ENCODE measurements at regions not wholly inside any gene's neighbourhood (a gene's known extent, or its start where the extent isn't known, plus 50 kb on each side); places are given as distances from the start of the nearest gene placed in this dataset.

DNA sequence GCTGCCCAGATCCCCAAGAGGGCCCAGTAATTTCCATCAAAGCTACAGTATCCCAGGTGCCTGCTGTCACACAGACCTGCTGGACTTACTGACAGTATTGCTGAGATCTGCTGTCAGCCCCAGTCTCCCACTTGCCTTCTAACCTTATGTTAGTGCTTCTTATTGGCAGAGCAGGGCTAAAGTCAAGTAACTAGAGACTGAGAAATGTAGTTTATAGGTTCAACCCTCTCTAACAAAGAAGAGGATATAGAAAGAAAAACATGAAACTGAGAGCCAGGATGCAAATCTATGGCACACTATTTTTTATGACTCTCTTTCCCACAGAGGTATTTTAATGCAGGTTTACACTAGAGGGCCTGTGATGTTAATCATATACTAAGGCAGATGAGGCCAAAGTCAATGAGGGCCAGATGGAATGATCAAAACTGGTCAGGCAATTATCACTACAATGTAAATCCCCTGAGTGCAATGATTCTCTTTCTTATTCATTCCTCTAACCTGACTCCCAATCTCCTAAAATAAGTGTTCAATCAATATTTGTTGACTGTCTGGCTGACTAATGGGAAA is 781.9 kb downstream of the VRK1 start:
- Histone ChIP-seq H3K9me3 (ENCODE audit: low read depth) (no peaks in the 10 kb centered on the region), H3K36me3 (ENCODE audit: low read depth) (no peaks in the 10 kb centered on the region), H3K4me2 (ENCODE audit: unreplicated experiment) (no peak overlapping the region), H3K9ac (no peak overlapping the region), H3K9me2 (ENCODE audit: insufficient read depth) (no peaks in the 10 kb centered on the region), H4K20me1 (ENCODE audit: insufficient read depth) (no peaks in the 10 kb centered on the region), H2AFZ (no peak overlapping the region), H3K27ac (no peak overlapping the region), H3F3A (ENCODE audit: insufficient read depth) (no peaks in the 10 kb centered on the region), H3K79me2 (ENCODE audit: insufficient read depth) (no peaks in the 10 kb centered on the region), H3K4me1 (ENCODE audit: insufficient read depth) (no peaks in the 10 kb centered on the region), H3K4me3 (no peak overlapping the region), H3K27me3 (replicated peaks; ENCODE audit: insufficient read depth) (no peaks in the 10 kb centered on the region)
- TF ChIP-seq EZH2 (IDR thresholded peaks at IDR 0.05; ENCODE audit: insufficient read depth, poor library complexity, severe bottlenecking) (no peak), EZH2phosphoT487 (IDR thresholded peaks at IDR 0.05; ENCODE audit: insufficient read depth, low read depth) (no peak)
- no peak for DNase-seq
- in situ Hi-C loops (cut with MboI): no loop called here

DNA sequence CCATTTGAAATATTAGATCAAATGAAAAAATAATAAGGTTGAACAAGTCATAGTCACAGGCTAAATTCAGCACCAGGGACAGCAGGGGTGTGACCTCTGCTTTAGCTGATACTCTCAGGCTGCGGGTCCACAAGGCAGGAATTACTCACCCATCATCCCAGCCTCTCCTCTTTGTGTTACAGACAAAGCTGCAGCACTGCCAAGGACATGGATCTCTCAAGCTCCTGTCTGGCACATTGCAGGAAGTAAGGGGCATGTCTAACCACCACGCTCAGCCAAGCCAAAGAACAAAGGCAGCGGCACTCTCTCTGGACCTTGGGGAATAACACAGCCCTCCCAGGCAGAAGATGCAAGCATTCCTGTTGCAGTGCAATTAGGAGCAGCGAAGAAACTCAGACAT is 783.8 kb downstream of the VRK1 start:
- DNase-seq: no peak

DNA sequence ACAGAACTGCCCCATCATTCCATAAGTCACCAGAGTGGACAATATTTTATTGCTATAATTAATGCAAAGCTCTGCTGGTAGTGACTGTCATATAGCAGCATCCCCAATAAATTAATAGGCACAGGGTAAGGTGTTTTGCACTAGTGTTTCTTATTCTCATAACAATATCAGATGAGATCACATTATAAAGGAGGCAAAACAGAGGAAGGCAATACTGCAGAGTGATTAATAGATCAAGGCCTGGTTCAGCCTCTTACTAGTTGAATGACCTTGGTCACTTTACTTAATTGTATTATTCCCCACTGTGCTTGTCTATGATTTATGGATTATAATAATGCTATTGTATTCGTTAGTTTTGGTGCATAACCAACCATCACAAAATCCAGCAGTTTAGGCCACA is 784.8 kb downstream of the VRK1 start:
- no peaks in the 10 kb centered on the region for H3K36me3 ChIP-seq (ENCODE audit: low read depth)
- H4K20me1 ChIP-seq (ENCODE audit: insufficient read depth): no peaks in the 10 kb centered on the region
- H3K79me2 ChIP-seq (ENCODE audit: insufficient read depth): no peaks in the 10 kb centered on the region
- H3K27ac ChIP-seq: no peak overlapping the region
- DNase-seq: no peak
- WGBS, 2 experiments (ENCODE audit: low coverage in 1 of 2, low lambda C conversion rate in 2 of 2, missing lambda C conversion rate in 2 of 2): 0 to 4% methylated on average over 1 of the region's 1 CpG
- no peaks in the 10 kb centered on the region for H3K27me3 ChIP-seq (replicated peaks; ENCODE audit: insufficient read depth)
- no peak overlapping the region for H3K4me3 ChIP-seq
- no peaks in the 10 kb centered on the region for H3K9me2 ChIP-seq (ENCODE audit: insufficient read depth)
- H3K9ac ChIP-seq: no peak overlapping the region
- H3K4me2 ChIP-seq (ENCODE audit: unreplicated experiment): no peak overlapping the region
- no peaks in the 10 kb centered on the region for H3K4me1 ChIP-seq (ENCODE audit: insufficient read depth)
- in situ Hi-C loops (cut with MboI): no loop called here
- TF ChIP-seq EZH2 (IDR thresholded peaks at IDR 0.05; ENCODE audit: insufficient read depth, poor library complexity, severe bottlenecking) (no peak), EZH2phosphoT487 (IDR thresholded peaks at IDR 0.05; ENCODE audit: insufficient read depth, low read depth) (no peak)
- H3F3A ChIP-seq (ENCODE audit: insufficient read depth): no peaks in the 10 kb centered on the region
- no peak overlapping the region for H2AFZ ChIP-seq
- no peaks in the 10 kb centered on the region for H3K9me3 ChIP-seq (ENCODE audit: low read depth)

More for the DNA sequence above, 783.8 kb downstream of the VRK1 start:
- H3K9me3 ChIP-seq (ENCODE audit: low read depth): no peaks in the 10 kb centered on the region
- no peaks in the 10 kb centered on the region for H3K36me3 ChIP-seq (ENCODE audit: low read depth)
- H2AFZ ChIP-seq: no peak overlapping the region
- no peak overlapping the region for H3K9ac ChIP-seq
- in situ Hi-C loops (cut with MboI): no loop called here
- no peaks in the 10 kb centered on the region for H4K20me1 ChIP-seq (ENCODE audit: insufficient read depth)
- no peak overlapping the region for H3K27ac ChIP-seq
- no peak overlapping the region for H3K4me2 ChIP-seq (ENCODE audit: unreplicated experiment)
- H3K4me3 ChIP-seq: no peak overlapping the region
- no peaks in the 10 kb centered on the region for H3K4me1 ChIP-seq (ENCODE audit: insufficient read depth)
- TF ChIP-seq EZH2phosphoT487 (IDR thresholded peaks at IDR 0.05; ENCODE audit: insufficient read depth, low read depth) (no peak), EZH2 (IDR thresholded peaks at IDR 0.05; ENCODE audit: insufficient read depth, poor library complexity, severe bottlenecking) (no peak)
- no peaks in the 10 kb centered on the region for H3K9me2 ChIP-seq (ENCODE audit: insufficient read depth)
- no peaks in the 10 kb centered on the region for H3K79me2 ChIP-seq (ENCODE audit: insufficient read depth)
- no peaks in the 10 kb centered on the region for H3K27me3 ChIP-seq (replicated peaks; ENCODE audit: insufficient read depth)
- no peaks in the 10 kb centered on the region for H3F3A ChIP-seq (ENCODE audit: insufficient read depth)
- 31 to 36% methylated on average over 4 of the region's 4 CpGs for WGBS, 2 experiments (ENCODE audit: low coverage in 1 of 2, low lambda C conversion rate in 2 of 2, missing lambda C conversion rate in 2 of 2)

DNA sequence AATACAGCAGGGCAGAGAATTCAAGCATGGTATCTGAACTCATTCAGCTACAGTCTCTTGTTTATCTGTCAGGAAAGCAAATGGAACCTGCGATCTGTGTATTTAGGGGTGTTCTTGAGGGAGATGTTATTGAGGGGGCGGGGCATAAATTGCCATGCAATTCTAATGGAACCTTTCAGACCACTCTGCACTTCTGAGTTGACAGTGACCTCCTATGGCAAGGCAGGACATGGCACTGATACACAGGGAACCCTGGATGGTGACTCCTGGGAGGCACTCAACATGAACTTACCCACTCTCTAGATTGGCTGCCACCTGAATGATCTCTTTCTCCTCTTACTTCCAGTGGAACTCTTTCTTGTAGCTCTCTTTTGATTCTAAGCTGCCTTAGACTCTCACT is 787.3 kb downstream of the VRK1 start:
- no peak overlapping the region for H2AFZ ChIP-seq
- no peak overlapping the region for H3K4me3 ChIP-seq
- H3K27ac ChIP-seq: no peak overlapping the region
- no peak for DNase-seq
- H4K20me1 ChIP-seq (ENCODE audit: insufficient read depth): no peaks in the 10 kb centered on the region
- in situ Hi-C loops (cut with MboI): no loop called here
- no peaks in the 10 kb centered on the region for H3F3A ChIP-seq (ENCODE audit: insufficient read depth)
- no peaks in the 10 kb centered on the region for H3K27me3 ChIP-seq (replicated peaks; ENCODE audit: insufficient read depth)
- no peaks in the 10 kb centered on the region for H3K4me1 ChIP-seq (ENCODE audit: insufficient read depth)
- no peaks in the 10 kb centered on the region for H3K36me3 ChIP-seq (ENCODE audit: low read depth)
- no peaks in the 10 kb centered on the region for H3K9me3 ChIP-seq (ENCODE audit: low read depth)
- WGBS, 2 experiments (ENCODE audit: low coverage in 1 of 2, low lambda C conversion rate in 2 of 2, missing lambda C conversion rate in 2 of 2): 11 to 29% methylated on average over 2 of the region's 2 CpGs
- TF ChIP-seq EZH2phosphoT487 (IDR thresholded peaks at IDR 0.05; ENCODE audit: insufficient read depth, low read depth) (no peak), EZH2 (IDR thresholded peaks at IDR 0.05; ENCODE audit: insufficient read depth, poor library complexity, severe bottlenecking) (no peak)
- H3K9me2 ChIP-seq (ENCODE audit: insufficient read depth): no peaks in the 10 kb centered on the region
- no peak overlapping the region for H3K4me2 ChIP-seq (ENCODE audit: unreplicated experiment)
- no peaks in the 10 kb centered on the region for H3K79me2 ChIP-seq (ENCODE audit: insufficient read depth)
- H3K9ac ChIP-seq: no peak overlapping the region

Data from GM23248 (cell line).